Ovary (tissue), 3 donors: ENCODE measurements at regions not wholly inside any gene's neighbourhood (a gene's known extent, or its start where the extent isn't known, plus 50 kb on each side); places are given as distances from the start of the nearest gene placed in this dataset.

Source experiments
- EP300 ChIP-seq: sonication (generic); formaldehyde crosslinking; IDR thresholded peaks from one replicate; pipeline ENCODE4 v1.6.1; 2017; ENCODE audit warnings: antibody characterized with exemption
- POLR2A ChIP-seq: fragments of 450-650 bp; IDR thresholded peaks from one replicate; pipeline ENCODE4 v1.6.1; 2017; ENCODE audit warnings: antibody characterized with exemption, mild to moderate bottlenecking, moderate library complexity
- TF ChIP-seq, protein P1 (sequence below), 3 donors: fragments of 450-650 bp in 2 of 3; fragments of 200-600 bp in 1 of 3; IDR thresholded peaks; one replicate each; pipeline versions ENCODE4 v1.5.1 to v1.8.0; 2016 to 2022; ENCODE audit warnings: antibody characterized with exemption in 3 of 3, mild to moderate bottlenecking in 1 of 3
- donor health status: DM: no; HTN: no; CAD: no.

DNA sequence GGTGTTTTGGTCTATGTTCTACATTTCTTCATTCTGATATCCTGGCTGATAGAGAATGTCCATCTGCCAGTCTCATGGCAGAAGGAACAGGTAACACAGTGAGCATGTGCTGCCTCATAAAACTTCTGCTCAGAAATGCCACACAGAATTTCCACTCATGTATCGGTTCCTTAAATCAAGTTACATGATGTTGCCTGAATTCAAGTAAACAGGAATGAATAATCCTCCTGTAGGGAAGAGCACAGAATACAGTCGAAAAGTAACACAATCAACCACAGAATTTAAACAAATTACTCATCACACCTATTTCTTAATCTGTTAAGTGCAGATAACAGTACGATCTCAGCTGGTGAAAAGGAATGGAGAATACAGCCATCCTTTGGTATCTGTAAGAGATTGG, 74.7 kb downstream of the FAM217A start:
- TF ChIP-seq EP300 (no peak), POLR2A (no peak)
- TF ChIP-seq, protein P1, sequence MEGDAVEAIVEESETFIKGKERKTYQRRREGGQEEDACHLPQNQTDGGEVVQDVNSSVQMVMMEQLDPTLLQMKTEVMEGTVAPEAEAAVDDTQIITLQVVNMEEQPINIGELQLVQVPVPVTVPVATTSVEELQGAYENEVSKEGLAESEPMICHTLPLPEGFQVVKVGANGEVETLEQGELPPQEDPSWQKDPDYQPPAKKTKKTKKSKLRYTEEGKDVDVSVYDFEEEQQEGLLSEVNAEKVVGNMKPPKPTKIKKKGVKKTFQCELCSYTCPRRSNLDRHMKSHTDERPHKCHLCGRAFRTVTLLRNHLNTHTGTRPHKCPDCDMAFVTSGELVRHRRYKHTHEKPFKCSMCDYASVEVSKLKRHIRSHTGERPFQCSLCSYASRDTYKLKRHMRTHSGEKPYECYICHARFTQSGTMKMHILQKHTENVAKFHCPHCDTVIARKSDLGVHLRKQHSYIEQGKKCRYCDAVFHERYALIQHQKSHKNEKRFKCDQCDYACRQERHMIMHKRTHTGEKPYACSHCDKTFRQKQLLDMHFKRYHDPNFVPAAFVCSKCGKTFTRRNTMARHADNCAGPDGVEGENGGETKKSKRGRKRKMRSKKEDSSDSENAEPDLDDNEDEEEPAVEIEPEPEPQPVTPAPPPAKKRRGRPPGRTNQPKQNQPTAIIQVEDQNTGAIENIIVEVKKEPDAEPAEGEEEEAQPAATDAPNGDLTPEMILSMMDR (IDR thresholded peaks at IDR 0.05): no peak
